ENCODE measurements at regions not wholly inside any gene's neighbourhood (a gene's known extent, or its start where the extent isn't known, plus 50 kb on each side); places are given as distances from the start of the nearest gene placed in this dataset.

DNA sequence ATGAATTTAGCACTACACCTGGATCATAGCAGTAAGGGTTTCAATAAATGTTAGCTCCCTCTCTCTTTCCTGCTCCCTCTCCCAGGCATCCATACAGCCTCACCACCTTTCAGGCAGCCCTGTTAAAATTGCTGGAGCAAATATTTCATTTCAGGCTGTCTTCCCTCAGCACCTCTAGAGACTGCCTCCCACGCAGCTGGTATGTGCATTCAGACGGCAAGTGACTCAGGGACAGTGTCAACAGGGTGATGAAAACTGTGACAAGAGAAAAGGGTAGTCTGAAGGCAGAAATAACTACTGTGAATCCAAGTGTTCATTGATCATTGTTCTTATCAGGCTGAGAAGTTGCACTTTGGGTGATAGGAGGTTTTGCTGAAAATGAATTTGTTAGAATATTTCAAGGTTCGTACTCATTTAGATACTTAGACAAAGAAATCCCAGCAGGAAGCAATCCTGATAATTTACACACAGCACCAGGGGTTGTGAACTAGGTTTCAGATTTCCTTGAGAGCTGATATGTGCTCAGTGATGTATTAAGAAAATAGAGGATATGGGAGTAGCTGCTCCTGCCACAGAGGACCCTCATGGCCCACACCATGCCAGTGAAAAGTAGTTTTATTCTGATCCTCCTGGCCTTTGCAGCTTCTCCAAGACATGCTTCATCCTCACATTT is 424.2 kb downstream of the FGF13 start:
- TF ChIP-seq FOXJ3 (CRISPR knock-in tag; IDR thresholded peaks at IDR 0.05; ENCODE audit: borderline replicate concordance), result no peak
- TF ChIP-seq, protein P1, sequence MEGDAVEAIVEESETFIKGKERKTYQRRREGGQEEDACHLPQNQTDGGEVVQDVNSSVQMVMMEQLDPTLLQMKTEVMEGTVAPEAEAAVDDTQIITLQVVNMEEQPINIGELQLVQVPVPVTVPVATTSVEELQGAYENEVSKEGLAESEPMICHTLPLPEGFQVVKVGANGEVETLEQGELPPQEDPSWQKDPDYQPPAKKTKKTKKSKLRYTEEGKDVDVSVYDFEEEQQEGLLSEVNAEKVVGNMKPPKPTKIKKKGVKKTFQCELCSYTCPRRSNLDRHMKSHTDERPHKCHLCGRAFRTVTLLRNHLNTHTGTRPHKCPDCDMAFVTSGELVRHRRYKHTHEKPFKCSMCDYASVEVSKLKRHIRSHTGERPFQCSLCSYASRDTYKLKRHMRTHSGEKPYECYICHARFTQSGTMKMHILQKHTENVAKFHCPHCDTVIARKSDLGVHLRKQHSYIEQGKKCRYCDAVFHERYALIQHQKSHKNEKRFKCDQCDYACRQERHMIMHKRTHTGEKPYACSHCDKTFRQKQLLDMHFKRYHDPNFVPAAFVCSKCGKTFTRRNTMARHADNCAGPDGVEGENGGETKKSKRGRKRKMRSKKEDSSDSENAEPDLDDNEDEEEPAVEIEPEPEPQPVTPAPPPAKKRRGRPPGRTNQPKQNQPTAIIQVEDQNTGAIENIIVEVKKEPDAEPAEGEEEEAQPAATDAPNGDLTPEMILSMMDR (IDR thresholded peaks at IDR 0.05), result no peak
- TF ChIP-seq ZNF263 (CRISPR knock-in tag; IDR thresholded peaks at IDR 0.05; ENCODE audit: low read depth), result no peak
- no peak for TF ChIP-seq FOXP1 (CRISPR knock-in tag; IDR thresholded peaks at IDR 0.05; ENCODE audit: borderline replicate concordance)
- no peak for TF ChIP-seq CBFB (CRISPR knock-in tag; IDR thresholded peaks at IDR 0.05; ENCODE audit: low read depth)
- TF ChIP-seq NR1H2 (CRISPR knock-in tag; IDR thresholded peaks at IDR 0.05), result no peak
- TF ChIP-seq SOX15 (CRISPR knock-in tag; IDR thresholded peaks at IDR 0.05), result no peak
- no peak for TF ChIP-seq RORB (CRISPR knock-in tag; IDR thresholded peaks at IDR 0.05)
- no peak for TF ChIP-seq NR3C1 (CRISPR knock-in tag; conservative IDR thresholded peaks at IDR 0.05; ENCODE audit: low read depth)
- TF ChIP-seq, protein P2, sequence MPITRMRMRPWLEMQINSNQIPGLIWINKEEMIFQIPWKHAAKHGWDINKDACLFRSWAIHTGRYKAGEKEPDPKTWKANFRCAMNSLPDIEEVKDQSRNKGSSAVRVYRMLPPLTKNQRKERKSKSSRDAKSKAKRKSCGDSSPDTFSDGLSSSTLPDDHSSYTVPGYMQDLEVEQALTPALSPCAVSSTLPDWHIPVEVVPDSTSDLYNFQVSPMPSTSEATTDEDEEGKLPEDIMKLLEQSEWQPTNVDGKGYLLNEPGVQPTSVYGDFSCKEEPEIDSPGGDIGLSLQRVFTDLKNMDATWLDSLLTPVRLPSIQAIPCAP (CRISPR knock-in tag; IDR thresholded peaks at IDR 0.05), result no peak
- no peak for TF ChIP-seq KAT7 (CRISPR knock-in tag; IDR thresholded peaks at IDR 0.05; ENCODE audit: borderline replicate concordance)
- TF ChIP-seq SMAD3 (CRISPR knock-in tag; IDR thresholded peaks at IDR 0.05; ENCODE audit: borderline replicate concordance), result no peak
- TF ChIP-seq, protein P3, sequence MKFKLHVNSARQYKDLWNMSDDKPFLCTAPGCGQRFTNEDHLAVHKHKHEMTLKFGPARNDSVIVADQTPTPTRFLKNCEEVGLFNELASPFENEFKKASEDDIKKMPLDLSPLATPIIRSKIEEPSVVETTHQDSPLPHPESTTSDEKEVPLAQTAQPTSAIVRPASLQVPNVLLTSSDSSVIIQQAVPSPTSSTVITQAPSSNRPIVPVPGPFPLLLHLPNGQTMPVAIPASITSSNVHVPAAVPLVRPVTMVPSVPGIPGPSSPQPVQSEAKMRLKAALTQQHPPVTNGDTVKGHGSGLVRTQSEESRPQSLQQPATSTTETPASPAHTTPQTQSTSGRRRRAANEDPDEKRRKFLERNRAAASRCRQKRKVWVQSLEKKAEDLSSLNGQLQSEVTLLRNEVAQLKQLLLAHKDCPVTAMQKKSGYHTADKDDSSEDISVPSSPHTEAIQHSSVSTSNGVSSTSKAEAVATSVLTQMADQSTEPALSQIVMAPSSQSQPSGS (CRISPR knock-in tag; IDR thresholded peaks at IDR 0.05; ENCODE audit: borderline replicate concordance, low read depth), result no peak
